Stimulated activated CD4-positive, alpha-beta T cell treated with anti-CD3 and anti-CD28 coated beads, TNF-alpha, amount 100 ng/mL, for 48 hours (primary cell): ENCODE measurements at regions not wholly inside any gene's neighbourhood (a gene's known extent, or its start where the extent isn't known, plus 50 kb on each side); places are given as distances from the start of the nearest gene placed in this dataset.

Experiments
- DNase-seq, 3 donors: peaks; one replicate each; pipeline ENCODE4 v3.0.0-alpha.2; 2020; ENCODE audit warnings: low read depth in 3 of 3

GRCh38 chr14:101044741-101045140 is 141.2 kb upstream of the RTL1 start:
- DNase-seq: no peak

GRCh38 chr14:101045511-101045910 is 142.0 kb upstream of the RTL1 start:
- no peak for DNase-seq

- no peak for DNase-seq
Measured at GRCh38 chr14:101046071-101046470, 142.5 kb upstream of the RTL1 start.

GRCh38 chr14:101047326-101047725 is 143.8 kb upstream of the RTL1 start:
- DNase-seq: no peak

- DNase-seq: no peak
Measured at GRCh38 chr14:101048766-101049165, 145.2 kb upstream of the RTL1 start.

- no peak for DNase-seq
Measured at GRCh38 chr14:101049511-101049910, 146.0 kb upstream of the RTL1 start.

- DNase-seq: no peak
Measured at GRCh38 chr14:101049942-101050341, 146.4 kb upstream of the RTL1 start.

GRCh38 chr14:101050901-101051490 is 147.5 kb upstream of the RTL1 start:
- no peak for DNase-seq

GRCh38 chr14:101054671-101055070 is 151.1 kb upstream of the RTL1 start:
- no peak for DNase-seq

GRCh38 chr14:101055106-101055662 is 151.7 kb upstream of the RTL1 start:
- no peak for DNase-seq

- DNase-seq: no peak
Measured at GRCh38 chr14:101055776-101056374, 152.4 kb upstream of the RTL1 start.

- no peak for DNase-seq
Measured at GRCh38 chr14:101056446-101056845, 152.9 kb upstream of the RTL1 start.

GRCh38 chr14:101057394-101057793 is 153.9 kb upstream of the RTL1 start:
- no peak for DNase-seq

- DNase-seq: no peak
Measured at GRCh38 chr14:101058571-101058970, 155.0 kb upstream of the RTL1 start.

GRCh38 chr14:101060171-101060601 is 156.7 kb upstream of the RTL1 start:
- DNase-seq: no peak

- DNase-seq: no peak
Measured at GRCh38 chr14:101061411-101062064, 158.0 kb upstream of the RTL1 start.

- DNase-seq: no peak
Measured at GRCh38 chr14:101062065-101062450, 158.5 kb upstream of the RTL1 start.

GRCh38 chr14:101062601-101063000 is 159.1 kb upstream of the RTL1 start:
- DNase-seq: no peak

- DNase-seq: no peak
Measured at GRCh38 chr14:101063121-101063520, 159.6 kb upstream of the RTL1 start.

- no peak for DNase-seq
Measured at GRCh38 chr14:101064121-101064661, 160.7 kb upstream of the RTL1 start.

- no peak for DNase-seq
Measured at GRCh38 chr14:101064718-101065117, 161.2 kb upstream of the RTL1 start.

GRCh38 chr14:101065246-101065645 is 161.7 kb upstream of the RTL1 start:
- DNase-seq: no peak
